ENCODE measurements at regions not wholly inside any gene's neighbourhood (a gene's known extent, or its start where the extent isn't known, plus 50 kb on each side); places are given as distances from the start of the nearest gene placed in this dataset.

DNA sequence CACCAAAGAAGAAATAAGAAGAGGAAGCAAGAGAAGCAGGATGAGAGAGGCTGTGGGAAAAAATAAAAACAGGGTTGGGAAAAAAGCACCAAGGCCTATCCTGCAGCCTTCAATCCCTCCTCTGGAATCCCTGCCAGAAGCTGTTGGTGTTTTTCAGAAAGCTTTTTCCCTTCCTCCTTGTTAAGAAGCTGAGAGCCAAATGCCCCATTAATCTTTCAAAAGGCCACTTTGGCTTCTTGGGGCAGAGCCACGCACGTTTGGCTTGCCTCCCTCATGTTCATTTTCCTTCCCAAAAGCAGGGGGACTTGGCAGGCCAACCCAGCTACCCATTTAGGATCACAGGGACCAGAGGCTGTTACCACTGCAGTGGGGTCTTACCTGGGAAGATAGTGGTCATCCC lies 365.3 kb downstream of the NUAK1 start:
- Histone ChIP-seq H3K27ac (ENCODE audit: extremely low read length, insufficient read depth, low read length) (no peak overlapping the region), H3K36me3 (replicated peaks in 1 of 2; ENCODE audit: control insufficient read depth in 1 of 2, insufficient read depth in 2 of 2, low read length in 2 of 2) (no peaks in the 10 kb centered on the region), H2AFZ (ENCODE audit: low read length) (no peak overlapping the region), H3K4me1 (ENCODE audit: insufficient read depth, low read length) (no peaks in the 10 kb centered on the region), H3K9me3 (ENCODE audit: low read length) (no peaks in the 10 kb centered on the region), H3K4me2 (ENCODE audit: low read depth, low read length) (no peak overlapping the region), H4K20me1 (ENCODE audit: insufficient read depth, low read length) (no peaks in the 10 kb centered on the region), H3K4me3 (replicated peaks in 1 of 3; ENCODE audit: insufficient read depth in 1 of 3, low read depth in 2 of 3, low read length in 3 of 3) (no peak overlapping the region), H3K79me2 (ENCODE audit: insufficient read depth, low read length) (no peaks in the 10 kb centered on the region), H3K27me3 (ENCODE audit: control insufficient read depth in 1 of 2, insufficient read depth in 2 of 2, low read length in 2 of 2) (no peaks in the 10 kb centered on the region), H3K9ac (ENCODE audit: insufficient read depth, low read depth, low read length) (no peak overlapping the region)
- no peak for TF ChIP-seq MIER2 (CRISPR knock-in tag; IDR thresholded peaks at IDR 0.05)
- TF ChIP-seq ZNF124 (CRISPR knock-in tag; IDR thresholded peaks at IDR 0.05) = no peak
- ATAC-seq (no peak), FAIRE-seq (no peak), DNase-seq (ENCODE audit: low spot score) (no peak)
- WGBS (ENCODE audit: low lambda C conversion rate) = 7% methylated on average over 2 of the region's 2 CpGs
- POLR2A ChIA-PET = no interaction called here
- BruUV-seq (replicated peaks) = no TSS peak
- intact Hi-C loops (cut with micrococcal nuclease; ENCODE audit: unreplicated experiment) = no loop called here
- in situ Hi-C loops (cut with HindIII; ENCODE audit: extremely low pct_ligation_motif_present, low pct_unique_long_range_greater_than_20kb) = no loop called here
- CTCF ChIA-PET (ENCODE audit: low intra/inter-chr PET ratio, low total read pairs) = no interaction called here

DNA sequence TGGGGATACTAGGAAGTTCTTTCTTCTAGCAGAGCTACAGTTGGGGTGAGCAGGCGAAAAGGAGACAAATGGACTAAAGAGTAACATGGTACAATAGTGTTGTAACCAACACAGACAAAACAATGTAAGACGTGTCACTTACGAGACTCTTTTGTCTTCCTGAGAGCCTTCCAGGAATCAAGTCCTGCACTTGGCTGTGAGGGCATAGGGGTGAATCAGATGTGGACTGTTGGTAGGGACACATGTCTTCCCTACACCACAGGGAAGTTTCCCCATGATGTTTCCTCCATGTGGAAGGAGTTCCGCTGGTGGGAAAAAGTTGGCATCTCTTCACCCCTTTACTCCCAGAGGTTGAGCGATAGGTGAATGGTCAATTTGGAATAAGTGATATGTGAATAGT lies 364.7 kb downstream of the NUAK1 start:
- DNase-seq (ENCODE audit: low spot score) (no peak), FAIRE-seq (no peak), ATAC-seq (no peak)
- no peak for TF ChIP-seq ZBTB20 (CRISPR knock-in tag; IDR thresholded peaks at IDR 0.05; ENCODE audit: borderline replicate concordance, low read depth)
- TF ChIP-seq SRF (IDR thresholded peaks at IDR 0.05; ENCODE audit: low read depth, low read length) = no peak
- WGBS (ENCODE audit: low lambda C conversion rate) = 23% methylated on average over 5 of the region's 5 CpGs
- no TSS peak for BruUV-seq (replicated peaks)
- Histone ChIP-seq H3K4me2 (ENCODE audit: low read depth, low read length) (no peak overlapping the region), H3K4me3 (replicated peaks in 1 of 3; ENCODE audit: insufficient read depth in 1 of 3, low read depth in 2 of 3, low read length in 3 of 3) (no peak overlapping the region), H3K27me3 (ENCODE audit: control insufficient read depth in 1 of 2, insufficient read depth in 2 of 2, low read length in 2 of 2) (no peaks in the 10 kb centered on the region), H4K20me1 (ENCODE audit: insufficient read depth, low read length) (no peaks in the 10 kb centered on the region), H3K4me1 (ENCODE audit: insufficient read depth, low read length) (no peaks in the 10 kb centered on the region), H2AFZ (ENCODE audit: low read length) (no peak overlapping the region), H3K79me2 (ENCODE audit: insufficient read depth, low read length) (no peaks in the 10 kb centered on the region), H3K27ac (ENCODE audit: extremely low read length, insufficient read depth, low read length) (no peak overlapping the region), H3K9ac (ENCODE audit: insufficient read depth, low read depth, low read length) (no peak overlapping the region), H3K9me3 (ENCODE audit: low read length) (no peaks in the 10 kb centered on the region), H3K36me3 (replicated peaks in 1 of 2; ENCODE audit: control insufficient read depth in 1 of 2, insufficient read depth in 2 of 2, low read length in 2 of 2) (no peaks in the 10 kb centered on the region)
- POLR2A ChIA-PET = no interaction called here
- intact Hi-C loops (cut with micrococcal nuclease; ENCODE audit: unreplicated experiment) (no loop called here), in situ Hi-C loops (cut with HindIII; ENCODE audit: extremely low pct_ligation_motif_present, low pct_unique_long_range_greater_than_20kb) (no loop called here)
- CTCF ChIA-PET (ENCODE audit: low intra/inter-chr PET ratio, low total read pairs) = no interaction called here

GRCh38 chr12:105775343-105775742 lies 363.4 kb downstream of the NUAK1 start:
- H3K9ac ChIP-seq (ENCODE audit: insufficient read depth, low read depth, low read length) = no peak overlapping the region
- POLR2A ChIA-PET = no interaction called here
- FAIRE-seq = no peak
- in situ Hi-C loops (cut with HindIII; ENCODE audit: extremely low pct_ligation_motif_present, low pct_unique_long_range_greater_than_20kb) = no loop called here
- H4K20me1 ChIP-seq (ENCODE audit: insufficient read depth, low read length) = no peaks in the 10 kb centered on the region
- H3K9me3 ChIP-seq (ENCODE audit: low read length) = no peaks in the 10 kb centered on the region
- BruUV-seq (replicated peaks) = no TSS peak
- no peak overlapping the region for H3K27ac ChIP-seq (ENCODE audit: extremely low read length, insufficient read depth, low read length)
- CTCF ChIA-PET (ENCODE audit: low intra/inter-chr PET ratio, low total read pairs) = no interaction called here
- H3K4me1 ChIP-seq (ENCODE audit: insufficient read depth, low read length) = no peaks in the 10 kb centered on the region
- H3K4me3 ChIP-seq (replicated peaks in 1 of 3; ENCODE audit: insufficient read depth in 1 of 3, low read depth in 2 of 3, low read length in 3 of 3) = no peak overlapping the region
- intact Hi-C loops (cut with micrococcal nuclease; ENCODE audit: unreplicated experiment) = no loop called here
- H3K27me3 ChIP-seq (ENCODE audit: control insufficient read depth in 1 of 2, insufficient read depth in 2 of 2, low read length in 2 of 2) = no peaks in the 10 kb centered on the region
- no peak overlapping the region for H3K4me2 ChIP-seq (ENCODE audit: low read depth, low read length)
- no peaks in the 10 kb centered on the region for H3K36me3 ChIP-seq (replicated peaks in 1 of 2; ENCODE audit: control insufficient read depth in 1 of 2, insufficient read depth in 2 of 2, low read length in 2 of 2)
- no peaks in the 10 kb centered on the region for H3K79me2 ChIP-seq (ENCODE audit: insufficient read depth, low read length)
- no peak for ATAC-seq
- no peak overlapping the region for H2AFZ ChIP-seq (ENCODE audit: low read length)
- TF ChIP-seq KAT8 (CRISPR knock-in tag; IDR thresholded peaks at IDR 0.05) (no peak), NR2F2 (IDR thresholded peaks at IDR 0.05; ENCODE audit: borderline replicate concordance, low read depth) (no peak), ZNF24 (IDR thresholded peaks at IDR 0.05) (no peak), CC2D1A (CRISPR knock-in tag; IDR thresholded peaks at IDR 0.05) (no peak), NCOA1 (CRISPR knock-in tag; IDR thresholded peaks at IDR 0.05) (no peak), MEIS1 (CRISPR knock-in tag; IDR thresholded peaks at IDR 0.05; ENCODE audit: borderline replicate concordance) (no peak)
- 68% methylated on average over 3 of the region's 3 CpGs for WGBS (ENCODE audit: low lambda C conversion rate)
- DNase-seq (ENCODE audit: low spot score) = no peak
